ENCODE measurements at regions not wholly inside any gene's neighbourhood (a gene's known extent, or its start where the extent isn't known, plus 50 kb on each side); places are given as distances from the start of the nearest gene placed in this dataset.
A peak's percentile ranks its signal among the peaks of the same experiment; 100 is the strongest.

GRCh38 chr12:39043424-39043822 is 138.0 kb upstream of the CPNE8 start:
- Histone ChIP-seq H3K27ac (ENCODE audit: low read depth, low read length, poor library complexity, severe bottlenecking) (peak overlapping the region; percentile 85), H3K36me3 (ENCODE audit: insufficient read depth, low read length, poor library complexity, severe bottlenecking) (no peaks in the 10 kb centered on the region), H3K9me3 (ENCODE audit: low read depth, low read length, poor library complexity, severe bottlenecking) (no peaks in the 10 kb centered on the region), H3K27me3 (replicated peaks; ENCODE audit: insufficient read depth, low read depth, low read length, poor library complexity) (no peaks in the 10 kb centered on the region), H3K4me3 (ENCODE audit: low read depth, low read length, poor library complexity, severe bottlenecking) (no peak overlapping the region), H3K4me1 (ENCODE audit: insufficient read depth, low read length, poor library complexity, severe bottlenecking) (peaks cover 11% of the 10 kb centered on the region)
- TF ChIP-seq EZH2 (IDR thresholded peaks at IDR 0.05; ENCODE audit: borderline replicate concordance, low read depth, low read length, poor library complexity, severe bottlenecking) (no peak), CTCF (conservative IDR thresholded peaks at IDR 0.05; ENCODE audit: low read depth, low read length) (no peak)
- CTCF ChIA-PET = interaction anchor here (0.5 kb wide), 1 partner anchor 727 kb away, joined by 3 read pairs; no protein-coding TSS in a partner anchor
- POLR2A ChIA-PET (ENCODE audit: low non-redundant PET) = no interaction called here
- intact Hi-C loops (cut with micrococcal nuclease; ENCODE audit: unreplicated experiment) = loop anchor here (10.0 kb wide), 1 partner anchor 181 kb away; no protein-coding TSS in a partner anchor
- no peak for DNase-seq (ENCODE audit: low spot score)
- BruUV-seq (replicated peaks) = TSS peak; percentile 88

GRCh38 chr12:39040275-39040674 is 134.9 kb upstream of the CPNE8 start:
- Histone ChIP-seq H3K9me3 (ENCODE audit: low read depth, low read length, poor library complexity, severe bottlenecking) (no peaks in the 10 kb centered on the region), H3K36me3 (ENCODE audit: insufficient read depth, low read length, poor library complexity, severe bottlenecking) (no peaks in the 10 kb centered on the region), H3K4me3 (ENCODE audit: low read depth, low read length, poor library complexity, severe bottlenecking) (no peak overlapping the region), H3K4me1 (ENCODE audit: insufficient read depth, low read length, poor library complexity, severe bottlenecking) (peaks cover 15% of the 10 kb centered on the region), H3K27me3 (replicated peaks; ENCODE audit: insufficient read depth, low read depth, low read length, poor library complexity) (no peaks in the 10 kb centered on the region), H3K27ac (ENCODE audit: low read depth, low read length, poor library complexity, severe bottlenecking) (no peak overlapping the region)
- POLR2A ChIA-PET (ENCODE audit: low non-redundant PET) = no interaction called here
- BruUV-seq (replicated peaks) = no TSS peak
- DNase-seq (ENCODE audit: low spot score) = no peak
- CTCF ChIA-PET = no interaction called here
- TF ChIP-seq EZH2 (IDR thresholded peaks at IDR 0.05; ENCODE audit: borderline replicate concordance, low read depth, low read length, poor library complexity, severe bottlenecking) (no peak), CTCF (conservative IDR thresholded peaks at IDR 0.05; ENCODE audit: low read depth, low read length) (no peak)
- intact Hi-C loops (cut with micrococcal nuclease; ENCODE audit: unreplicated experiment) = loop anchor here (10.0 kb wide), 1 partner anchor 185 kb away; no protein-coding TSS in a partner anchor

- Histone ChIP-seq H3K27me3 (replicated peaks; ENCODE audit: insufficient read depth, low read depth, low read length, poor library complexity) (no peaks in the 10 kb centered on the region), H3K27ac (ENCODE audit: low read depth, low read length, poor library complexity, severe bottlenecking) (no peak overlapping the region), H3K4me3 (ENCODE audit: low read depth, low read length, poor library complexity, severe bottlenecking) (no peak overlapping the region), H3K36me3 (ENCODE audit: insufficient read depth, low read length, poor library complexity, severe bottlenecking) (no peaks in the 10 kb centered on the region), H3K4me1 (ENCODE audit: insufficient read depth, low read length, poor library complexity, severe bottlenecking) (peaks cover 4% of the 10 kb centered on the region), H3K9me3 (ENCODE audit: low read depth, low read length, poor library complexity, severe bottlenecking) (no peaks in the 10 kb centered on the region)
- TF ChIP-seq CTCF (conservative IDR thresholded peaks at IDR 0.05; ENCODE audit: low read depth, low read length) (no peak), EZH2 (IDR thresholded peaks at IDR 0.05; ENCODE audit: borderline replicate concordance, low read depth, low read length, poor library complexity, severe bottlenecking) (no peak)
- intact Hi-C loops (cut with micrococcal nuclease; ENCODE audit: unreplicated experiment) = no loop called here
- CTCF ChIA-PET = no interaction called here
- no TSS peak for BruUV-seq (replicated peaks)
- POLR2A ChIA-PET (ENCODE audit: low non-redundant PET) = no interaction called here
- DNase-seq (ENCODE audit: low spot score) = peak; percentile 19
Observed at GRCh38 chr12:39037115-39037514, 131.7 kb upstream of the CPNE8 start.
